ENCODE measurements at regions not wholly inside any gene's neighbourhood (a gene's known extent, or its start where the extent isn't known, plus 50 kb on each side); places are given as distances from the start of the nearest gene placed in this dataset.

DNA sequence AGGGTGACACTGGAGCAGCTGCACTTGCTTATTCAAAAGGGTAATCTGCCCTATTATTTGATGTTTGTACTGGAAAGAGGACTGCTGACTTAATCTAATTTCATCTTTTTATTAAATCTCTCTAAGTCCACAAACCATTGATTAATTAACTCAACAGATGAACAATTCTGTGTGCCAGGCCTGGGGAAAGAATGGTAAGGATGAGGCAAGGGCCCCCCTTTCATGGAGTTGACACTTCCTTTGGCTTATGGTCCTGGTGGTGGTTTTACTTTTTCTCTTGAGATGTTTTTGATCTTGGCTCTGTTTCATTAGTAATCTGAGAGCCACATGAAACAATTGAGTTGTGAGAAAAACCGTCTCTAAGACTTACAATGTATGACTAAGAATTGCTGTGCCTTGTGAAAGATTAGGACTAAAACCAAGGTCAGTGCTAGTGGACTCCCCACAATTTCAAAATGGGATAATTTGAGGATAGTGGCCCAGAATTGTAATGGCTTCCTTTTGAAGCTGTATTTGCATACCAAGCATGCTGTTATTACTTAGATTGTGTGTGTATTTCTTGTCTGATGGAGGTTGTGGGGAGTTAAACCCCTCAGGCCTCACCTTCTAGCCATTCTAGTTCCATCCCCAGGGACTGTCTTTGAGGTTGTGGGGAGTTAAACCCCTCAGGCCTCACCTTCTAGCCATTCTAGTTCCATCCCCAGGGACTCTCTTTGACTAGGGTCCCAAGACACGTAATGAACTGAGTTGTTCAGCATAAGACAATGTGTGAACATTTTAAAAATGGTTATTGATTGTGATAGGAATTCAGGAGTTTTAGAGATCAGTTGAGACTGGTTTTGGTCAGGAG lies 52.5 kb upstream of the EVL start (continued):
- no peak for TF ChIP-seq ZNF3 (CRISPR knock-in tag; IDR thresholded peaks at IDR 0.05)

DNA sequence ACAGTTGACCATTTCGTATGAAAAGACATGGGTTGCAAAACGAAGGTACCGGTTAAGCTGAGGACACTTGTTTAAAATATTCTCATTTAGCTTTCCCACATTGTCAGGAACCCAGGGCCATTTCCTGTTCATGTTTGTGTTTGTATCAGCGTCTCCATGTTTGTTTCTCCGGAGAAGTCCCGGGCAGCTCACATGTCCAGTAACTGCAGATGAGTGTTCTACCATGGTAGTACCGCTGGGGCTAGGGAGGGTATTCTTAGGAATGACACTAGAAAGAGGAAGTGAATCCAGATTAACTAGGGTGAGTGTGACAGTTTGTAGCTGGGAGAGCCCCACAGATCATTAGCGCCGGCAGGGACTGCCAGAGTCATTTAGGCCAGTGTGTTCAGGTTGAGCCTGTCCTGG lies 50.0 kb upstream of the EVL start:
- DNase-seq (ENCODE audit: low spot score) (no peak), FAIRE-seq (no peak), ATAC-seq (no peak)
- Histone ChIP-seq H2AFZ (ENCODE audit: low read length) (no peak overlapping the region), H3K79me2 (ENCODE audit: insufficient read depth, low read length) (no peaks in the 10 kb centered on the region), H3K9ac (ENCODE audit: insufficient read depth, low read depth, low read length) (no peak overlapping the region), H3K4me3 (replicated peaks in 1 of 3; ENCODE audit: insufficient read depth in 1 of 3, low read depth in 2 of 3, low read length in 3 of 3) (no peak overlapping the region), H3K36me3 (replicated peaks in 1 of 2; ENCODE audit: control insufficient read depth in 1 of 2, insufficient read depth in 2 of 2, low read length in 2 of 2) (no peaks in the 10 kb centered on the region), H3K9me3 (ENCODE audit: low read length) (no peaks in the 10 kb centered on the region), H3K4me1 (ENCODE audit: insufficient read depth, low read length) (peaks cover 24% of the 10 kb centered on the region), H4K20me1 (ENCODE audit: insufficient read depth, low read length) (peaks cover 6% of the 10 kb centered on the region; the same call in 1 of the 2 replicates), H3K27ac (ENCODE audit: extremely low read length, insufficient read depth, low read length) (no peak overlapping the region), H3K4me2 (ENCODE audit: low read depth, low read length) (no peak overlapping the region), H3K27me3 (ENCODE audit: control insufficient read depth in 1 of 2, insufficient read depth in 2 of 2, low read length in 2 of 2) (no peaks in the 10 kb centered on the region)
- WGBS (ENCODE audit: low lambda C conversion rate): 97% methylated on average over 9 of the region's 9 CpGs
- ChIA-PET CTCF (ENCODE audit: low intra/inter-chr PET ratio, low total read pairs) (no interaction called here), POLR2A (no interaction called here)
- BruUV-seq (replicated peaks): no TSS peak
- intact Hi-C loops (cut with micrococcal nuclease; ENCODE audit: unreplicated experiment) (no loop called here), in situ Hi-C loops (cut with HindIII; ENCODE audit: extremely low pct_ligation_motif_present, low pct_unique_long_range_greater_than_20kb) (no loop called here)
- TF ChIP-seq ZFP37 (CRISPR knock-in tag; IDR thresholded peaks at IDR 0.05; ENCODE audit: borderline replicate concordance) (no peak), AGO2 (optimal IDR thresholded peaks at IDR 0.05; ENCODE audit: low read depth, low read length) (no peak), CHD4 (IDR thresholded peaks at IDR 0.05; ENCODE audit: borderline replicate concordance, low read length) (no peak), NR2C2 (CRISPR knock-in tag; IDR thresholded peaks at IDR 0.05; ENCODE audit: borderline replicate concordance) (no peak), ZNF781 (CRISPR knock-in tag; IDR thresholded peaks at IDR 0.05; ENCODE audit: borderline replicate concordance, not compliant biosample characterization) (no peak), ZNF136 (CRISPR knock-in tag; IDR thresholded peaks at IDR 0.05; ENCODE audit: low read depth) (no peak), NFE2 (CRISPR knock-in tag; IDR thresholded peaks at IDR 0.05) (no peak), ZNF572 (CRISPR knock-in tag; IDR thresholded peaks at IDR 0.05) (no peak)
- TF ChIP-seq, protein P1, sequence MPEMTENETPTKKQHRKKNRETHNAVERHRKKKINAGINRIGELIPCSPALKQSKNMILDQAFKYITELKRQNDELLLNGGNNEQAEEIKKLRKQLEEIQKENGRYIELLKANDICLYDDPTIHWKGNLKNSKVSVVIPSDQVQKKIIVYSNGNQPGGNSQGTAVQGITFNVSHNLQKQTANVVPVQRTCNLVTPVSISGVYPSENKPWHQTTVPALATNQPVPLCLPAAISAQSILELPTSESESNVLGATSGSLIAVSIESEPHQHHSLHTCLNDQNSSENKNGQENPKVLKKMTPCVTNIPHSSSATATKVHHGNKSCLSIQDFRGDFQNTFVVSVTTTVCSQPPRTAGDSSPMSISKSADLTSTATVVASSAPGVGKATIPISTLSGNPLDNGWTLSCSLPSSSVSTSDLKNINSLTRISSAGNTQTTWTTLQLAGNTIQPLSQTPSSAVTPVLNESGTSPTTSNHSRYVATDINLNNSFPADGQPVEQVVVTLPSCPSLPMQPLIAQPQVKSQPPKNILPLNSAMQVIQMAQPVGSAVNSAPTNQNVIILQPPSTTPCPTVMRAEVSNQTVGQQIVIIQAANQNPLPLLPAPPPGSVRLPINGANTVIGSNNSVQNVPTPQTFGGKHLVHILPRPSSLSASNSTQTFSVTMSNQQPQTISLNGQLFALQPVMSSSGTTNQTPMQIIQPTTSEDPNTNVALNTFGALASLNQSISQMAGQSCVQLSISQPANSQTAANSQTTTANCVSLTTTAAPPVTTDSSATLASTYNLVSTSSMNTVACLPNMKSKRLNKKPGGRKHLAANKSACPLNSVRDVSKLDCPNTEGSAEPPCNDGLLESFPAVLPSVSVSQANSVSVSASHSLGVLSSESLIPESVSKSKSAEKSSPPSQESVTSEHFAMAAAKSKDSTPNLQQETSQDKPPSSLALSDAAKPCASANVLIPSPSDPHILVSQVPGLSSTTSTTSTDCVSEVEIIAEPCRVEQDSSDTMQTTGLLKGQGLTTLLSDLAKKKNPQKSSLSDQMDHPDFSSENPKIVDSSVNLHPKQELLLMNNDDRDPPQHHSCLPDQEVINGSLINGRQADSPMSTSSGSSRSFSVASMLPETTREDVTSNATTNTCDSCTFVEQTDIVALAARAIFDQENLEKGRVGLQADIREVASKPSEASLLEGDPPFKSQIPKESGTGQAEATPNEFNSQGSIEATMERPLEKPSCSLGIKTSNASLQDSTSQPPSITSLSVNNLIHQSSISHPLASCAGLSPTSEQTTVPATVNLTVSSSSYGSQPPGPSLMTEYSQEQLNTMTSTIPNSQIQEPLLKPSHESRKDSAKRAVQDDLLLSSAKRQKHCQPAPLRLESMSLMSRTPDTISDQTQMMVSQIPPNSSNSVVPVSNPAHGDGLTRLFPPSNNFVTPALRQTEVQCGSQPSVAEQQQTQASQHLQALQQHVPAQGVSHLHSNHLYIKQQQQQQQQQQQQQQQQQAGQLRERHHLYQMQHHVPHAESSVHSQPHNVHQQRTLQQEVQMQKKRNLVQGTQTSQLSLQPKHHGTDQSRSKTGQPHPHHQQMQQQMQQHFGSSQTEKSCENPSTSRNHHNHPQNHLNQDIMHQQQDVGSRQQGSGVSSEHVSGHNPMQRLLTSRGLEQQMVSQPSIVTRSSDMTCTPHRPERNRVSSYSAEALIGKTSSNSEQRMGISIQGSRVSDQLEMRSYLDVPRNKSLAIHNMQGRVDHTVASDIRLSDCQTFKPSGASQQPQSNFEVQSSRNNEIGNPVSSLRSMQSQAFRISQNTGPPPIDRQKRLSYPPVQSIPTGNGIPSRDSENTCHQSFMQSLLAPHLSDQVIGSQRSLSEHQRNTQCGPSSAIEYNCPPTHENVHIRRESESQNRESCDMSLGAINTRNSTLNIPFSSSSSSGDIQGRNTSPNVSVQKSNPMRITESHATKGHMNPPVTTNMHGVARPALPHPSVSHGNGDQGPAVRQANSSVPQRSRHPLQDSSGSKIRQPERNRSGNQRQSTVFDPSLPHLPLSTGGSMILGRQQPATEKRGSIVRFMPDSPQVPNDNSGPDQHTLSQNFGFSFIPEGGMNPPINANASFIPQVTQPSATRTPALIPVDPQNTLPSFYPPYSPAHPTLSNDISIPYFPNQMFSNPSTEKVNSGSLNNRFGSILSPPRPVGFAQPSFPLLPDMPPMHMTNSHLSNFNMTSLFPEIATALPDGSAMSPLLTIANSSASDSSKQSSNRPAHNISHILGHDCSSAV (CRISPR knock-in tag; IDR thresholded peaks at IDR 0.05; ENCODE audit: borderline replicate concordance): no peak
- TF ChIP-seq, protein P2, sequence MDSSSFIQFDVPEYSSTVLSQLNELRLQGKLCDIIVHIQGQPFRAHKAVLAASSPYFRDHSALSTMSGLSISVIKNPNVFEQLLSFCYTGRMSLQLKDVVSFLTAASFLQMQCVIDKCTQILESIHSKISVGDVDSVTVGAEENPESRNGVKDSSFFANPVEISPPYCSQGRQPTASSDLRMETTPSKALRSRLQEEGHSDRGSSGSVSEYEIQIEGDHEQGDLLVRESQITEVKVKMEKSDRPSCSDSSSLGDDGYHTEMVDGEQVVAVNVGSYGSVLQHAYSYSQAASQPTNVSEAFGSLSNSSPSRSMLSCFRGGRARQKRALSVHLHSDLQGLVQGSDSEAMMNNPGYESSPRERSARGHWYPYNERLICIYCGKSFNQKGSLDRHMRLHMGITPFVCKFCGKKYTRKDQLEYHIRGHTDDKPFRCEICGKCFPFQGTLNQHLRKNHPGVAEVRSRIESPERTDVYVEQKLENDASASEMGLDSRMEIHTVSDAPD (CRISPR knock-in tag; IDR thresholded peaks at IDR 0.05): no peak
- TF ChIP-seq, protein P3, sequence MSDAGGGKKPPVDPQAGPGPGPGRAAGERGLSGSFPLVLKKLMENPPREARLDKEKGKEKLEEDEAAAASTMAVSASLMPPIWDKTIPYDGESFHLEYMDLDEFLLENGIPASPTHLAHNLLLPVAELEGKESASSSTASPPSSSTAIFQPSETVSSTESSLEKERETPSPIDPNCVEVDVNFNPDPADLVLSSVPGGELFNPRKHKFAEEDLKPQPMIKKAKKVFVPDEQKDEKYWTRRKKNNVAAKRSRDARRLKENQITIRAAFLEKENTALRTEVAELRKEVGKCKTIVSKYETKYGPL (CRISPR knock-in tag; IDR thresholded peaks at IDR 0.05): no peak
